SU-DHL-6 (cell line): ENCODE measurements at regions not wholly inside any gene's neighbourhood (a gene's known extent, or its start where the extent isn't known, plus 50 kb on each side); places are given as distances from the start of the nearest gene placed in this dataset.

Experiments used
- CTCF ChIP-seq: fragments of 200-600 bp; sonication (generic); IDR thresholded peaks from one replicate; pipeline ENCODE4 v1.5.1; 2017; ENCODE audit warnings: antibody characterized with exemption, mild to moderate bottlenecking, low read length, moderate library complexity; ENCODE audit not compliant: insufficient read depth, poor library complexity, severe bottlenecking
- EZH2phosphoT487 ChIP-seq: fragments of 200-600 bp; sonication (generic), shearing (Covaris generic); conservative IDR thresholded peaks from 2 replicates; pipeline ENCODE4 v1.6.1; 2018; ENCODE audit warnings: mild to moderate bottlenecking, antibody characterized with exemption, low read length, moderate library complexity, mixed read lengths

GRCh38 chr2:125707611-125708010 lies 948.3 kb upstream of the GYPC start:
- TF ChIP-seq CTCF (no peak), EZH2phosphoT487 (no peak)
